Right ventricle myocardium superior (tissue), 1 donor: ENCODE measurements at regions not wholly inside any gene's neighbourhood (a gene's known extent, or its start where the extent isn't known, plus 50 kb on each side); places are given as distances from the start of the nearest gene placed in this dataset.
"Not testable (repeated sequence)": the region's sequence is repeated elsewhere in the genome, so short reads cannot be mapped to it uniquely, and the experiment has no call there.

Experiments used
- ATAC-seq: fragments of 200-7000 bp; cut with Tn5 transposase; one replicate; pipeline ENCODE4 v1.9.1; 2020; ENCODE audit warnings: mild to moderate bottlenecking; ENCODE audit not compliant: poor library complexity
- DNase-seq: peaks from one replicate; pipeline ENCODE4 v3.0.0-alpha.2; 2020
- intact Hi-C: fragments of 100-400 bp; cut with DNase I; formaldehyde crosslinking; loops from one replicate; pipeline ENCODE4 v1.11.2; 2022
- donor health status: DM: no; HTN: yes; CAD: no; lungs with severe emphysema.

DNA sequence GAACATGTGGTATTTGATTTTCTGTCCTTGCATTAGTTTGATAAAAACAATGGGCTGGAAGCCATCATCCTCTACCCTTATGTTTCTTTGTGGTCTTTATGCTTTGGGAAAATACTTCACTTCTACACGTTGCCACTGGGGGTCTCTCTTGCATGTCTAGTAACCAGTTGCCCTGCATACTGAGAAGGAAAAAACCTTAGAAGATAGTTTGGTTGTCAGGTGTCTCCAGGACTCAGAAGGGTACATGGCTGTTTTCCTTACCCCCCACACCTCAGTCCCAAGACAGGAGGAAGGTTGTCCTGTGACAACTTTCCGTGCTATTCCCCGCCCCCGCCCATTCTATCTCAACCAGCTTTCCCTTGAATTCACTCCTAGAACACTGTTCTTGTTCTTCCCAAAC lies 62.1 kb upstream of the LANCL3 start:
- intact Hi-C loops: loop anchor here (5.0 kb wide), 1 partner anchor 313 kb away; no protein-coding TSS in a partner anchor
- no peak for DNase-seq
- no peak for ATAC-seq

DNA sequence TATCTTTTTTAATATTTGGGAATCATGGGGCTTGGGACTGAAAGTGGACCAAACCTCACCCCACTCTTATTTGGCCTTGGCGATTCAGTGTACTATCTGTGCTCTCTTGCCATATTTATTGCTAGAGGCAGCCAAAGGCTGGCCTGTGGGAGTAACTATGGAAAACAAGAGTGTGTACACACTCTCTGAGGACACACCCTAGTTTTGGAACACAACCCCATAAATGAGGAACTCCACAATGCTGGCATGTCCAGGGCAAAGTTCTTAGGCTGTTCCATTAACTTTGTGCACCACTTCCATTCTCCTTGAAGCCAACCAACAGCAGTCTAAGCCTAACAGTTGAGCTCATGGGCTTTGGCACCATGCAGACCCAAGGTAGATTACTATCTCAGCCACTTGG lies 54.9 kb upstream of the LANCL3 start:
- ATAC-seq, intact Hi-C loops, DNase-seq: not testable (repeated sequence)

DNA sequence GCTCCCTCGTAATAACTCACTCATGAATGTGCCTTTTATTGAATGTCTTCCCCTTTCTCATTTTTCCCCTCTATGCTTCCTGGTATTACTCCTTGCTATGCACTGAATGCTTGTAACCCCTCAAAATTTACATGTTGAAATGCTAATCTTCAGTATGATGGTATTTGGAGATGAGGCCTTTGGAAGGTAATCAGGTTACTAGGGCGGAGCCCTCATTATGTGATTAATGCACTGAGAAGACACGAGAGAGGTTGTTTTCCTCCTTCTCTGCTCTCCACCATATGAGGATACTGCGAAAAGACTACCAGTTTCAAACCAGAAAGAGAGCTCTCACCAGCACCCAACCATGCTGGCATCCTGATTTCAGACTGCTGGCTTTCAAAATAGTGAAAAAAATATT lies 52.2 kb upstream of the LANCL3 start:
- ATAC-seq, intact Hi-C loops, DNase-seq: not testable (repeated sequence)

DNA sequence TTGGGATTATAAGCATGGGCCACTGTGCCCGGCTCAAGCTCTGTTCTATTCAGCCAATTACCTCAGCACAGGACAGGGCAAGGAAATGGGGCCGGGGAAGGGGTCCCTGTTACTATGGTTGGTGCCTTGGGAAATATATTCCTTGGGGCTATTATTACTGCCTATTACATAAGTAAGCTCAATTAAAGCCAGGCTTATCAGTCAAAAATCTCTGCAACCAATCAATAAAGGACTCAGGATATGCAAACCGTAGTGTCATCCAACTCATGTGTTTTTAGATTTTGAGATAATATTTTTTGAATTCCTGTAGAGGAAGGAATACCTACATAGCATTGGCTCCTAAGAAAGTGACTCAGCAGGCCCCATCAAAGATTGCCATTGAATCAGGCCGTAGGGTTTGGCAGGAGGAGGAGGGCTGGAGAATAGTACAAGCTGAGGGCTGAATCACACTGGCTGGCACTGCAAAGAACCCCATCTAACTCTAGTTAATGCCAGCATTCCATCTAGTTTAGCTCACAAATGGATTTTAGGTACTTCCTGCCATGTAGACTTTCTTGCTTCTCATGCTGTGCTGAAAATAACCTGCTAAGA lies 50.5 kb upstream of the LANCL3 start:
- ATAC-seq, DNase-seq, intact Hi-C loops: not testable (repeated sequence)
